ENCODE measurements at regions not wholly inside any gene's neighbourhood (a gene's known extent, or its start where the extent isn't known, plus 50 kb on each side); places are given as distances from the start of the nearest gene placed in this dataset.
"Not testable (repeated sequence)": the region's sequence is repeated elsewhere in the genome, so short reads cannot be mapped to it uniquely, and the experiment has no call there.

DNA sequence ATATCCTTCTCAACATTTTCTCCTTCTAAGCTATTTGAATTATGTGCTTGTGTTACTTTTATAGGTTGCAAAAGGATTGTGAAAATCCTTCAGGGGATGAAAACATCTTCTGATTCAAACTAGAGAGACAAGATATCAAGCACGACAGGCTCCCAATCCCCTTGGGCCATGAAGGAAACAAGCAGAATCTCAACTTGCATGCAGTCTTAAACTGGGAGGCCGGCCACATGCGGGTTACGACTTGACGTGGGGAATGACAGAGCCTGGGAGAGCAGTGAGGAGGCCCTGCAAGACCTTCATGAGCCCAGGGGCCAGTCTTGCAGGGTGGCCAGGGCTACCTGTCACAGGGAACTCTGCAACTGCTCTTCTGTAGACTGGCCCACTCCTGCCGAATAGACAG is 94.4 kb downstream of the SCN11A start:
- no peak for TF ChIP-seq ZFX (IDR thresholded peaks at IDR 0.05)
- TF ChIP-seq, protein P1, sequence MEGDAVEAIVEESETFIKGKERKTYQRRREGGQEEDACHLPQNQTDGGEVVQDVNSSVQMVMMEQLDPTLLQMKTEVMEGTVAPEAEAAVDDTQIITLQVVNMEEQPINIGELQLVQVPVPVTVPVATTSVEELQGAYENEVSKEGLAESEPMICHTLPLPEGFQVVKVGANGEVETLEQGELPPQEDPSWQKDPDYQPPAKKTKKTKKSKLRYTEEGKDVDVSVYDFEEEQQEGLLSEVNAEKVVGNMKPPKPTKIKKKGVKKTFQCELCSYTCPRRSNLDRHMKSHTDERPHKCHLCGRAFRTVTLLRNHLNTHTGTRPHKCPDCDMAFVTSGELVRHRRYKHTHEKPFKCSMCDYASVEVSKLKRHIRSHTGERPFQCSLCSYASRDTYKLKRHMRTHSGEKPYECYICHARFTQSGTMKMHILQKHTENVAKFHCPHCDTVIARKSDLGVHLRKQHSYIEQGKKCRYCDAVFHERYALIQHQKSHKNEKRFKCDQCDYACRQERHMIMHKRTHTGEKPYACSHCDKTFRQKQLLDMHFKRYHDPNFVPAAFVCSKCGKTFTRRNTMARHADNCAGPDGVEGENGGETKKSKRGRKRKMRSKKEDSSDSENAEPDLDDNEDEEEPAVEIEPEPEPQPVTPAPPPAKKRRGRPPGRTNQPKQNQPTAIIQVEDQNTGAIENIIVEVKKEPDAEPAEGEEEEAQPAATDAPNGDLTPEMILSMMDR (conservative IDR thresholded peaks at IDR 0.05) = no peak
- no peak overlapping the region for H3K27ac ChIP-seq

DNA sequence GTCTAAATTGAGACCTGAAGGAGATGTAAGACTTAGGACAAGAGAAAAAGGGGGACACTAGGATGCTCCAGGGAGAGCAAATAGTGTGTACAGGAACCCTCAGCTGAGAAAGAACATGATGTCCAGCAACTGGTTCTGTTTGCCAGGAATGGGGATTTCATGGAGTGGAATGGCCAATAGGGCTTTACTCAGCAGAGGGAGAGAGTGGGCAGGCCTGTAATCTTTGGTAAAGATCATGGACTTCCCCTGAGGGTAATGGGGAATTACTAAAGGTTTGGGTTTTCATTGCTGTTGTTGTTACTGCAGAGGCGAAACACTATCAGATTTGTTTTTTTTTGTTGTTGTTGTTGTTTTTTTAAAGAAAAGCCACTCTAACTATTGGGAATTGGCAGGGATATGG is 99.0 kb downstream of the SCN11A start:
- TF ChIP-seq, protein P1 (conservative IDR thresholded peaks at IDR 0.05) = no peak
- TF ChIP-seq ZFX (IDR thresholded peaks at IDR 0.05) = no peak
- no peak overlapping the region for H3K27ac ChIP-seq

DNA sequence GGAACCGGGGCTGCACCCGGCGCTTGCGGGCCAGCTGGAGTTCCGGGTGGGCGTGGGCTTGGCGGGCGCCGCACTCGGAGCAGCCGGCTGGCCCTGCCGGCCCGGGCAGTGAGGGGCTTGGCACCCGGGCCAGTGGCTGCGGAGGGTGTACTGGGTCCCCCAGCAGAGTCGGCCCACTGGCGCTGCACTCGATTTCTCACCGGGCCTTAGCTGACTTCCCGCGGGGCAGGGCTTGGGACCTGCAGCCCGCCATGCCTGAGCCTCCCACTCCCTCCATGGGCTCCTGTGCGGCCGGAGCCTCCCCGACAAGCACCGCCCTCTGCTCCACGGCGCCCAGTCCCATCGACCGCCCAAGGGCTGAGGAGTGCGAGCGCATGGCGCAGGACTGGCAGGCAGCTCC is 100.6 kb downstream of the SCN11A start:
- H3K27ac ChIP-seq = not testable (repeated sequence)

DNA sequence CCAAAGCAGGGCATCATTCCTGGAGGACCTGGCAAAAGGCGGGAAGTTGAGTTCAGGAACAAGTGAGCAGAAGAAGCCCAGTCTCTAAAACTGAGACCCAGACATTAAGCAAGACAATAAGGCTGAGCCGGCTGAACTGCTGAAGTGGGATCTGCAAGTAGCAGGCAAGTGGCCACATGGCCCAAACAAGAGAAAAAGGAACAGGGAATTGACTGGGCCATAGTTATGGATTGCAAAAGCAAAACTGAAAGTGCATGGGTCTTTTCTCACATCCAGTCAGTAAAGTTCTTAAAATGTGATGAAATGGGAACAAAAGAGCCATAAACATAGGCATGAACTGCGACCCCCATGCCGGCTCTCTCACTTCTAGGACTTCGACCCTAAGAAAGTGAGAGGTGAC is 101.2 kb downstream of the SCN11A start:
- TF ChIP-seq, protein P1 (conservative IDR thresholded peaks at IDR 0.05) = no peak
- no peak for TF ChIP-seq ZFX (IDR thresholded peaks at IDR 0.05)
- H3K27ac ChIP-seq = no peak overlapping the region

DNA sequence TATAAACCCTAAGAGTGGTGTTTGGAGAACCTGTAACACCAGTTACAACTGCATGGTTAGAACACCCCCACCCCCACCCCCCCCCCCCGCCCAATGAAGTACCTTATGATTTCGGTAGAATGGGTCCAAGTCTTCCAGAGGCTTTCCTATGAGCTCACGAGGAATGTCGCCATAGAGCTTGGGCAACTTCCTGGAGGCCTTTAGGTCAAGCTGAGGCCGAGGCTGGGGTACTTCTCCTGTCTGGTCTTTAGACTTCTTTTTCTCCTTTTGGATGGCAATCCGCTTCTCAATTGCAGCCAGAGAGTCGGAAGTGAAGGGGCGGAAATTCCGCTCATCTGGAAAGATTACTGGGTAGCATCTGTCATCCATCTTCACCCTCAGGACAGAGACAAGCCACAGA is 101.8 kb downstream of the SCN11A start:
- no peak overlapping the region for H3K27ac ChIP-seq
- no peak for TF ChIP-seq ZFX (IDR thresholded peaks at IDR 0.05)
- TF ChIP-seq, protein P1 (conservative IDR thresholded peaks at IDR 0.05) = no peak

DNA sequence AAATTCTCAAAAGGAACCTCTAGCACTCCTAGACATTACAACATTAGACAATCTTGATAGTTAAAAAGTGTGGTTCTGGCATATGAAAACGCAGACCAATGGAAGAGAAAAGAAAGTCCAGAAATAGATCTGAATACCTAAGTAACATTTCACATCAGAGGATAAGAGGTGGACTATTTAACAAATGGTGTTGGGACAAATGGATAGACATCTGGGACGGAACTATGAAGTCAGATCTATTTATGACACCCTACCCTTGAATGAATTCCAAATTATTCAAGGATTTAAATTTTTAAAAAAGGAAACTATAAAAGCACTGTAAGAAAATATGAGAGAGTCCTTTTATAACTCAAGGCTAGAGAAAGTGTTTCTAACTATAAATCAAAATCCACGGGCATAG is 111.3 kb downstream of the SCN11A start:
- no peak for TF ChIP-seq ZFX (IDR thresholded peaks at IDR 0.05)
- TF ChIP-seq, protein P1 (conservative IDR thresholded peaks at IDR 0.05) = no peak
- H3K27ac ChIP-seq = no peak overlapping the region

DNA sequence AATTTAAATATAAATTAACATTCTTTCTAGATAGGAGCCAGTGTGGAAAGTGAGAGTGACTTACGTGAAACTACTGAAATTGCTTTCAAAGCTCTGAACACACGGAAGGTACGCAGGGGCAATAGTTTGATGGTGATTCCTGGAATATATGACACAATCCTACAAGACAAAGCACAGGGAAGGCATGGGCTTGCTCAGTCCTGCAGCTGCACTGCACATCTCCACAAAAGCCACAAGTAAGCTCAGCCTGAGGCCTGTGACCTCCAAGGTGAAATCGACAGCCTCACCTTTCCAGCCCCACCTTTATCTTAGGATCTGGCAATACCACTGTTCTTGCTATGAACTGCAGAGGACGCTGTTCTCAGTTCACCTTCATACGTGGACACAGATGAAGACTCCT is 109.3 kb upstream of the SCN10A start:
- TF ChIP-seq, protein P1 (conservative IDR thresholded peaks at IDR 0.05) = no peak
- no peak for TF ChIP-seq ZFX (IDR thresholded peaks at IDR 0.05)
- H3K27ac ChIP-seq = no peak overlapping the region

DNA sequence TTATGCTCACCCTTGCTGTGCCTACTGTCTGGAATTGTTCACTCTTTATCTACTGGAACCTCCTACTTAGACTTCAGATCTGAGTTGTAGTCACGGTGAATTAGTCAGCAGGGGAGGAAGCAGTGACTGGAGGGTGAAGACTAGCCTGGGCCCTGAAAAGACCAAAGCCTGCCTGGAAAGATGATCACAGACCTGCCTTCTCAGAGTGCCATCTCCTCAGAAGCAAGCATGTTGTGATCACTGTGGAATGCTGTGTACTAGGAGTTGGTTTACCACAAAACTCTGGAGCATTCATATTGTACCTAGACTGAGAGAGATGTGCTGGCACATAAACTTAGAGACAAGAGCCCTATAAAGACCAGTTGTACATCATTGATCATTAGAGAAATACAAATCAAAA is 100.7 kb upstream of the SCN10A start:
- no peak overlapping the region for H3K27ac ChIP-seq

More for the DNA sequence above, 100.7 kb upstream of the SCN10A start:
- no peak for TF ChIP-seq ZFX (IDR thresholded peaks at IDR 0.05)
- TF ChIP-seq, protein P1 (conservative IDR thresholded peaks at IDR 0.05) = no peak

Measured in C4-2B (cell line).